ENCODE measurements at regions not wholly inside any gene's neighbourhood (a gene's known extent, or its start where the extent isn't known, plus 50 kb on each side); places are given as distances from the start of the nearest gene placed in this dataset.

DNA sequence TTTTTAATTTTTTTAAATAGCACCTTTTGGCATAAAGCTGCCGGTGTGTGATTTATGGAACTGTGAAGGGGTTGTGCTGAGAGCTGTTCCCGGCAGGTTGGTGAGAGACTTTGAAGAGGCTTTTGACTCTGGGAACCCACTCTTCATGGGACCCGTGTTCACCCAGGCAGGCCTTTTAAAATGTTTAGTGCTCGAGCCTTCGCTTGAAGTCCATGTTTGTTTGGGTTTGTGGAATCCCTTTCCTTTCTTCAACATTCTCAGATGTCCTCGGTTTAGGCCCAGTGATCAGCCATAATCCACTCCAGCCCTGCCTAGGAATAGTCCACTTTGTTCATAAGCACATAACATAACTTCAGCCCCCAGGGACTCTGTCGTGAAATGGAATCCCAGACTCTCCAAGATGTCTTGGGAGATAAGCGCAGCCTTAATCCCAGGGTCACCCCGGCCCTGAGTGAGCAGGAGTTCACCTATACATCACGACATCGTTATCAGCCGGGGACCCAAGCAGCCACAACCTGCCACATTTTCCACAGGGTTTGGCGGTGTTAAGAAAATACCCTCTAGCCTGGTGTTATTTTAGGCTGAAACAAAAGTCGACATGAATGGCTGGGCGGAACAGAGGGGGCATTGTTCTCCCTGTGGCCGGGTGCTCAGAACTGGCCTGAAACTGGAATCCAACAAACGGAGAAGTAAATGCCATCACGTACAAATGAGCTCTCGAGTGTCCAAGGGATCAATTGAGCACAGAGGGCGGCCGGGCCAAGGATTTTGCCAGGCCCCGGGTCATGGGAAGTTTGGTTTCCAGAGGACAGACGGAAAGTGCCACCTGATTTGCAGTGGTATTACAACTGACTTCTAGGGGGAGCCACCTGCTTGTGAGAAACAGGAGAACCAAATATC lies 145.7 kb upstream of the IRX3 start:
- H3K9me3 ChIP-seq: peaks cover 0 to 25% (median 21%) of the 10 kb centered on the region in 4 donors

DNA sequence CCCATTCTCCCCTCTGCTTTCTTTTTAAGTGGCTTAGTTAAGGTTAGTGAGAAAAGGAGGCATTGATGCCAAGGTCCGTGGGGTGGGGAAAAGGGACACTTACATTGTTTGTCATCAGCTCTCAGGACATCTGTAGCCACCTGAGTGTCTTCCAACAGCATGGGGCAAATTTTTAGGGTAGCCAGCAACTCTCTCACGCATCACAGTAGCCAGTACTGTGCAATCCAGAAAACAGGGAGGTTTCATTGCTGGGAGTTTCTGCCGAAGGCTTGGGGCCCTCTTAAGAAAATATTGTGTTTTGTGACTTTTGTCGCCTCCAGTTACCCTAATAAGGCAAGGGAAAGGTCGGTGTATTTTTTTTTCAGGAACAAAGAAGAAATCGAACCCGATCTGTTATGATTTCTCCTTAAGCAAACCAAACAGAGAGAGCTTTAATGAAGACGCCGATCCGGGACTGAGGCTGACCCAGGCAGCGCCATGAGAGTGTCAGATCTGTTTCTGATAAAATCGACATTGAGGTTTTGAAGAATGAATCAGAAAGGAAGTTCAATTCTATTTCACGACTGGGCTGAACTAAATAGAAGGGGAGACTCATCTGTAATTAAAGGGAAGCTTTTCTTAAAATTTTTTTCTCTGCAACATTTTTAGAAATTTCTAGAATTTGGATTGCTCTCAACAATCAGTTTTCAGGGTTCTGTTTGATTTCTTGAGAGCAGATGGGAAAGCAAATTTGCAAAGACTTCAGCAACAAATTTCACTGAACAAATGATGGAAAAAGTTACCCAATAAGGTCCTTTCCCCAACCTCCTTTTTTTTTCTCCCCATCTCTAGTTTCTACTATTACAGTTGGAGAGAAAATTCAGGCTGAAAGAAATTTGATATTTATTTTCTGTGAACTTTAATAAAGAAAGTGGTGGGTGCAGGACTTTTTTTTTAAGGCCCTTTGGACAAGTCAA lies 144.7 kb upstream of the IRX3 start:
- DNase-seq (ENCODE audit: extremely low spot score): no peak
- H3K9me3 ChIP-seq: peaks cover 0 to 25% (median 21%) of the 10 kb centered on the region in 4 donors
- H3K36me3 ChIP-seq: no peaks in the 10 kb centered on the region
- intact Hi-C loops (cut with DNase I): no loop called here
- H3K4me3 ChIP-seq: no peak overlapping the region
- peaks cover 0 to 76% (median 4%) of the 10 kb centered on the region in 4 donors for H3K27me3 ChIP-seq
- no peaks in the 10 kb centered on the region for H3K4me1 ChIP-seq
- 29% methylated on average over 13 of the region's 13 CpGs for WGBS
- no peak overlapping the region for H3K27ac ChIP-seq (replicated peaks in 1 of 4)
- TF ChIP-seq, protein P1, sequence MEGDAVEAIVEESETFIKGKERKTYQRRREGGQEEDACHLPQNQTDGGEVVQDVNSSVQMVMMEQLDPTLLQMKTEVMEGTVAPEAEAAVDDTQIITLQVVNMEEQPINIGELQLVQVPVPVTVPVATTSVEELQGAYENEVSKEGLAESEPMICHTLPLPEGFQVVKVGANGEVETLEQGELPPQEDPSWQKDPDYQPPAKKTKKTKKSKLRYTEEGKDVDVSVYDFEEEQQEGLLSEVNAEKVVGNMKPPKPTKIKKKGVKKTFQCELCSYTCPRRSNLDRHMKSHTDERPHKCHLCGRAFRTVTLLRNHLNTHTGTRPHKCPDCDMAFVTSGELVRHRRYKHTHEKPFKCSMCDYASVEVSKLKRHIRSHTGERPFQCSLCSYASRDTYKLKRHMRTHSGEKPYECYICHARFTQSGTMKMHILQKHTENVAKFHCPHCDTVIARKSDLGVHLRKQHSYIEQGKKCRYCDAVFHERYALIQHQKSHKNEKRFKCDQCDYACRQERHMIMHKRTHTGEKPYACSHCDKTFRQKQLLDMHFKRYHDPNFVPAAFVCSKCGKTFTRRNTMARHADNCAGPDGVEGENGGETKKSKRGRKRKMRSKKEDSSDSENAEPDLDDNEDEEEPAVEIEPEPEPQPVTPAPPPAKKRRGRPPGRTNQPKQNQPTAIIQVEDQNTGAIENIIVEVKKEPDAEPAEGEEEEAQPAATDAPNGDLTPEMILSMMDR (IDR thresholded peaks at IDR 0.05): no peak
- TF ChIP-seq EP300 (IDR thresholded peaks at IDR 0.05) (no peak), POLR2AphosphoS5 (IDR thresholded peaks at IDR 0.05) (no peak), POLR2A (IDR thresholded peaks at IDR 0.05; ENCODE audit: low read depth) (no peak)

More for the DNA sequence above, 145.7 kb upstream of the IRX3 start:
- H3K36me3 ChIP-seq: no peaks in the 10 kb centered on the region
- peaks cover 0 to 75% (median 4%) of the 10 kb centered on the region in 4 donors for H3K27me3 ChIP-seq
- no peak overlapping the region for H3K4me3 ChIP-seq
- H3K27ac ChIP-seq (replicated peaks in 1 of 4): no peak overlapping the region
- intact Hi-C loops (cut with DNase I): no loop called here
- H3K4me1 ChIP-seq: no peaks in the 10 kb centered on the region
- no peak for DNase-seq (ENCODE audit: extremely low spot score)
- TF ChIP-seq, protein P1 (IDR thresholded peaks at IDR 0.05): no peak
- no peak for TF ChIP-seq POLR2AphosphoS5 (IDR thresholded peaks at IDR 0.05)
- no peak for TF ChIP-seq EP300 (IDR thresholded peaks at IDR 0.05)
- TF ChIP-seq POLR2A (IDR thresholded peaks at IDR 0.05; ENCODE audit: low read depth): no peak
- WGBS: 43% methylated on average over 23 of the region's 23 CpGs

DNA sequence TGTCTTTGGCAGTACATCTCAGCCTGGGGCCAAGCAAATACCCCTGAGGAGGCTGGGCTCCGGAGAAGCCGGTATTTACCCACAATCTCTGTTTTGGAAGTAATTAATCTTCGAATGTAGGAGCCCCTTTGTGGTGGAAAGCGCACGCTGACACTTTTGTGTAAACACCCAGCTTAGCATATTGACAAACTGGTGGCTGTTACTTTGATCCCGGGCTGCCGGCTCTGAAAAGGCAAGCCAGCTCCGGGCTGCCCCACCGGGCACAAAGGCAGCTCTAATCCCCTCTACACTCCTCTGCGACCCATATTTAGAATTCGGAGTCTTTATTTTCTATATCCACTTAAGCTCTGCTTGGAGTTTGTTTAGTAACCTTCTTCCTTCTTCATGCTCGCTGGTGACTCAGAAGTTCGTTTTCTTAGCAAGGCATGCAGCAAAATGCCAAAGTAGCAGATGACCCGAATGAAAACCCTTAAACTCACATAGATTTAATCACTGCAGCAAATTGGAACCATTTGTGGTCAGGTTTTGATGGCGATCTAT lies 144.0 kb upstream of the IRX3 start:
- peaks cover 0 to 69% (median 4%) of the 10 kb centered on the region in 4 donors for H3K27me3 ChIP-seq
- WGBS: 12% methylated on average over 15 of the region's 15 CpGs

DNA sequence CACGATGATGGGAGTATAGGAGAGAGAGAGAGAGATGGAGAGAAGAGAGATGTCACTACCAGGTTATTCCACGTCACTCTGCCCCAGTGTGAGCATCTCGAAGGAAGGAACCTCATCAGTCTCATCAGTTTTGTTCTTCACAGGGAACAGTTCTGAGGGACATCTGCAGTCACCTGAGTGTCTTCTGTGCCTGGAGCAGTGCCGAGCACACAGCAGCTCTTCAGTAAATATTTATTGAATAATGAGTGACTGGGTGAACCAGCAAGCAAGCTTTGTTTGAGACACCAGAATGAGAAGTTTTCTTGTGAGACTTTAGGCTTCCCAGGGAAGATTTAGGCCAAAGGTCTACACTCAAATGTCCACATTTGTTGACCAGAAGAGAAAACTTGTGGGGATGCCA lies 142.4 kb upstream of the IRX3 start:
- H3K27ac ChIP-seq (replicated peaks in 1 of 4): no peak overlapping the region
- no peak for TF ChIP-seq POLR2AphosphoS5 (IDR thresholded peaks at IDR 0.05)
- no peak for TF ChIP-seq POLR2A (IDR thresholded peaks at IDR 0.05; ENCODE audit: low read depth)
- TF ChIP-seq EP300 (IDR thresholded peaks at IDR 0.05): no peak
- TF ChIP-seq, protein P1 (IDR thresholded peaks at IDR 0.05): no peak
- WGBS: 83% methylated on average over 4 of the region's 4 CpGs
- no peak overlapping the region for H3K4me3 ChIP-seq
- peaks cover 0 to 64% (median 4%) of the 10 kb centered on the region in 4 donors for H3K27me3 ChIP-seq
- intact Hi-C loops (cut with DNase I): no loop called here
- H3K36me3 ChIP-seq: no peaks in the 10 kb centered on the region
- H3K9me3 ChIP-seq: peaks cover 0 to 17% (median 15%) of the 10 kb centered on the region in 4 donors
- no peaks in the 10 kb centered on the region for H3K4me1 ChIP-seq
- no peak for DNase-seq (ENCODE audit: extremely low spot score)

More for the DNA sequence above, 144.0 kb upstream of the IRX3 start:
- Histone ChIP-seq H3K4me1 (no peaks in the 10 kb centered on the region), H3K4me3 (no peak overlapping the region), H3K36me3 (no peaks in the 10 kb centered on the region), H3K9me3 (peaks cover 0 to 22% (median 20%) of the 10 kb centered on the region in 4 donors), H3K27ac (replicated peaks in 1 of 4) (no peak overlapping the region)
- no peak for DNase-seq (ENCODE audit: extremely low spot score)
- no peak for TF ChIP-seq POLR2AphosphoS5 (IDR thresholded peaks at IDR 0.05)
- TF ChIP-seq, protein P1 (IDR thresholded peaks at IDR 0.05): no peak
- TF ChIP-seq POLR2A (IDR thresholded peaks at IDR 0.05; ENCODE audit: low read depth): no peak
- no peak for TF ChIP-seq EP300 (IDR thresholded peaks at IDR 0.05)
- intact Hi-C loops (cut with DNase I): no loop called here
